Right atrium auricular region (tissue), 2 donors: ENCODE measurements at regions not wholly inside any gene's neighbourhood (a gene's known extent, or its start where the extent isn't known, plus 50 kb on each side); places are given as distances from the start of the nearest gene placed in this dataset.

Experiments
- DNase-seq: peaks from one replicate; pipeline ENCODE4 v3.0.0-alpha.2; 2019; ENCODE audit warnings: low spot score
- H3K27ac ChIP-seq, 2 donors: fragments of 200-600 bp; sonication (generic); 1 replicate in 1 of 2; 2 replicates in 1 of 2; pipeline ENCODE4 v1.5.1; 2016 to 2019
- H3K27me3 ChIP-seq, 2 donors: fragments of 200-600 bp; sonication (generic); one replicate each; pipeline versions ENCODE4 v1.5.1 to v1.6.0; 2017 to 2019
- H3K36me3 ChIP-seq: fragments of 200-600 bp; sonication (generic); one replicate; pipeline ENCODE4 v1.5.1; 2016
- H3K4me1 ChIP-seq, 2 donors: fragments of 200-600 bp; sonication (generic); one replicate each; pipeline versions ENCODE4 v1.5.1 to v1.6.0; 2017 to 2019
- H3K4me3 ChIP-seq, 2 donors: fragments of 200-600 bp; sonication (generic); 1 replicate in 1 of 2; 2 replicates in 1 of 2; pipeline ENCODE4 v1.5.1; 2017 to 2019; ENCODE audit warnings: mild to moderate bottlenecking in 1 of 2, moderate library complexity in 1 of 2
- H3K9me3 ChIP-seq, 2 donors: fragments of 200-600 bp; sonication (generic); one replicate each; pipeline ENCODE4 v1.5.1; 2019
- TF ChIP-seq, protein P1 (sequence below), 2 donors: fragments of 200-600 bp; sonication (generic); IDR thresholded peaks; one replicate each; pipeline ENCODE4 v1.5.1; 2019; ENCODE audit warnings: antibody characterized with exemption in 2 of 2

DNA sequence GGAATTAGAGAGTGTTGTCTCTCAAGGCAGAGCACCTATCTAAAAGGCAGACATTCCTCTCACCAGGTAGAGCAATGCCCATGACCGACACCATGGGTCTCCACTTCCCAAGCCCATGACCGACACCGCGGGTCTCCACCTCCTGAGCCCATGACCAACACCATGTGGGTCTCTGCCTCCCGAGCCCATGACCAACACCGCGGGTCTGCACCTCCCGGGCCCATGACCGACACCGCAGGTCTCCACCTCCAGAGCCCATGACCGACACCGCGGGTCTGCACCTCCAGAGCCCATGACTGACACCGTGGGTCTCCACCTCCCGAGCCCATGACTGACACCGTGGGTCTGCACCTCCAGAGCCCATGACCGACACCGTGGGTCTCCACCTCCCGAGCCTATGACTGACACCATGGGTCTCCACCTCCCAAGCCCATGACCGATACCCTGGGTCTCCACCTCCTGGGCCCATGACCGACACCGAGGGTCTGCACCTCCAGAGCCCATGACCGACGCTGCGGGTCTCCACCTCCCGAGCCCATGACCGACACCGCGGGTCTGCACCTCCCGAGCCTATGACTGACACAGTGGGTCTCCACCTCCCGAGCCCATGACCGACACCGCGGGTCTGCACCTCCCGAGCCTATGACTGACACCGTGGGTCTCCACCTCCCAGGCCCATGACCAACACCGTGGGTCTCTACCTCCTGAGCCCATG is 262.4 kb upstream of the SALL3 start:
- Histone ChIP-seq H3K27me3 (no peaks in the 10 kb centered on the region), H3K4me3 (no peak overlapping the region), H3K36me3 (no peaks in the 10 kb centered on the region), H3K4me1 (no peaks in the 10 kb centered on the region), H3K9me3 (no peaks in the 10 kb centered on the region), H3K27ac (no peak overlapping the region)
- no peak for DNase-seq
- TF ChIP-seq, protein P1, sequence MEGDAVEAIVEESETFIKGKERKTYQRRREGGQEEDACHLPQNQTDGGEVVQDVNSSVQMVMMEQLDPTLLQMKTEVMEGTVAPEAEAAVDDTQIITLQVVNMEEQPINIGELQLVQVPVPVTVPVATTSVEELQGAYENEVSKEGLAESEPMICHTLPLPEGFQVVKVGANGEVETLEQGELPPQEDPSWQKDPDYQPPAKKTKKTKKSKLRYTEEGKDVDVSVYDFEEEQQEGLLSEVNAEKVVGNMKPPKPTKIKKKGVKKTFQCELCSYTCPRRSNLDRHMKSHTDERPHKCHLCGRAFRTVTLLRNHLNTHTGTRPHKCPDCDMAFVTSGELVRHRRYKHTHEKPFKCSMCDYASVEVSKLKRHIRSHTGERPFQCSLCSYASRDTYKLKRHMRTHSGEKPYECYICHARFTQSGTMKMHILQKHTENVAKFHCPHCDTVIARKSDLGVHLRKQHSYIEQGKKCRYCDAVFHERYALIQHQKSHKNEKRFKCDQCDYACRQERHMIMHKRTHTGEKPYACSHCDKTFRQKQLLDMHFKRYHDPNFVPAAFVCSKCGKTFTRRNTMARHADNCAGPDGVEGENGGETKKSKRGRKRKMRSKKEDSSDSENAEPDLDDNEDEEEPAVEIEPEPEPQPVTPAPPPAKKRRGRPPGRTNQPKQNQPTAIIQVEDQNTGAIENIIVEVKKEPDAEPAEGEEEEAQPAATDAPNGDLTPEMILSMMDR (IDR thresholded peaks at IDR 0.05): no peak

GRCh38 chr18:78717766-78718150 is 261.9 kb upstream of the SALL3 start:
- TF ChIP-seq, protein P1 (IDR thresholded peaks at IDR 0.05): no peak
- H3K36me3 ChIP-seq: no peaks in the 10 kb centered on the region
- no peak for DNase-seq
- no peaks in the 10 kb centered on the region for H3K27me3 ChIP-seq
- no peaks in the 10 kb centered on the region for H3K9me3 ChIP-seq
- no peak overlapping the region for H3K4me3 ChIP-seq
- H3K27ac ChIP-seq: no peak overlapping the region
- no peaks in the 10 kb centered on the region for H3K4me1 ChIP-seq

GRCh38 chr18:78719821-78720220 is 259.8 kb upstream of the SALL3 start:
- no peaks in the 10 kb centered on the region for H3K4me1 ChIP-seq
- no peaks in the 10 kb centered on the region for H3K27me3 ChIP-seq
- no peak overlapping the region for H3K4me3 ChIP-seq
- no peak overlapping the region for H3K27ac ChIP-seq
- H3K9me3 ChIP-seq: no peaks in the 10 kb centered on the region
- no peaks in the 10 kb centered on the region for H3K36me3 ChIP-seq
- TF ChIP-seq, protein P1 (IDR thresholded peaks at IDR 0.05): no peak
- no peak for DNase-seq

- Histone ChIP-seq H3K27me3 (no peaks in the 10 kb centered on the region), H3K27ac (no peak overlapping the region), H3K4me1 (no peaks in the 10 kb centered on the region), H3K9me3 (no peaks in the 10 kb centered on the region), H3K4me3 (no peak overlapping the region), H3K36me3 (no peaks in the 10 kb centered on the region)
- no peak for DNase-seq
- TF ChIP-seq, protein P1 (IDR thresholded peaks at IDR 0.05): no peak
Measured at GRCh38 chr18:78720456-78721237, 259.0 kb upstream of the SALL3 start.

- H3K27ac ChIP-seq: no peak overlapping the region
- TF ChIP-seq, protein P1 (IDR thresholded peaks at IDR 0.05): no peak
- no peaks in the 10 kb centered on the region for H3K9me3 ChIP-seq
- H3K4me3 ChIP-seq: no peak overlapping the region
- no peaks in the 10 kb centered on the region for H3K27me3 ChIP-seq
- no peak for DNase-seq
- no peaks in the 10 kb centered on the region for H3K4me1 ChIP-seq
- no peaks in the 10 kb centered on the region for H3K36me3 ChIP-seq
Measured at GRCh38 chr18:78721238-78721875, 258.3 kb upstream of the SALL3 start.
